Prostate gland (tissue), 2 donors: ENCODE measurements at regions not wholly inside any gene's neighbourhood (a gene's known extent, or its start where the extent isn't known, plus 50 kb on each side); places are given as distances from the start of the nearest gene placed in this dataset.

Experiments
- CTCF ChIP-seq, 4 experiments: fragments of 200-600 bp in 2 of 4; fragments of 450-650 bp in 2 of 4; sonication (generic) in 2 of 4; IDR thresholded peaks; 1 replicate in 3 of 4; 2 replicates in 1 of 4; pipeline ENCODE4 v1.5.1; 2016 to 2019; ENCODE audit warnings: antibody characterized with exemption in 4 of 4, mild to moderate bottlenecking in 2 of 4, moderate library complexity in 2 of 4
- POLR2A ChIP-seq: fragments of 450-650 bp; IDR thresholded peaks from one replicate; pipeline ENCODE4 v1.6.1; 2016; ENCODE audit warnings: antibody characterized with exemption, mild to moderate bottlenecking

- no peak for TF ChIP-seq CTCF (IDR thresholded peaks at IDR 0.05)
- no peak for TF ChIP-seq POLR2A
These were observed 467.4 kb downstream of the CETN3 start for GRCh38 chr5:89942171-89942570.
